ENCODE measurements at regions not wholly inside any gene's neighbourhood (a gene's known extent, or its start where the extent isn't known, plus 50 kb on each side); places are given as distances from the start of the nearest gene placed in this dataset.
"Not testable (repeated sequence)": the region's sequence is repeated elsewhere in the genome, so short reads cannot be mapped to it uniquely, and the experiment has no call there.

DNA sequence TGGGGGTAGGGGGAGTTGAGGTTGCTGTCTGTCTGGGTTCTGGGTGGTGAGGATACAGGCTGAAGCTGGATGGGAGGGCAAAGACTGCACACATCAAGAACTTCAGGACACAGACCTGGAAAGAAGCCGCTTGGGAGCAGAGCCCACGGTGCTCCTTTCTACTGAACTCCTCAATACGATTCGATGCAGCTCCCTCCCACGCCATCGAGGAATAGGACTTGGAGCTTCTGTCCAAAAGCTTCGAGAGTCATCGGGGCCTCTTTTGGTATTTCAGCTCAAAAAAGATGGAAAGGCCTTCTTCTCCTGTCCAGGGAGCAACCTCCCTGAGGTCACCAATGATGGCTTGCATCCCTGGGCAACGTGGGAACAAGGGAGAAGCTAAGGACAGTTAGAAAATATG is 407.1 kb upstream of the MGMT start:
- DNase-seq, result no peak

DNA sequence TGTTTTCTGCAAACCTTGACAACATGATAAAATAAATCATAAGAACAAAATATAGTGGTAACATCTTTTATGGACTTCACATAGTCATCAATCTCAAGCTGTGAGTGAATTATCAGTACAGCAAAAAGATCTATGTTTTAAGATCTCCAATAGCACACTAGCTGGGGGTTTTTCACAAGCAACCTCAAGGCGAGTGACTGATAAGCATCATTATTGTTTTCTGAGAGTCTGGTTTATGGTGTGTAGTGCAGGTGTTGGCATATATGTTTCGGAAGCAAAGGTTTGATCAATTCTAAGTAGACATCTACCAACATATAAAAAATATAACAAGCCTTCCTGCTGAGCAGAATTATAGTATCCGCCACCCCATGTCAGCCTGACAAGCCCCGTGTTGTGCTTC is 403.8 kb upstream of the MGMT start:
- no peak for DNase-seq

DNA sequence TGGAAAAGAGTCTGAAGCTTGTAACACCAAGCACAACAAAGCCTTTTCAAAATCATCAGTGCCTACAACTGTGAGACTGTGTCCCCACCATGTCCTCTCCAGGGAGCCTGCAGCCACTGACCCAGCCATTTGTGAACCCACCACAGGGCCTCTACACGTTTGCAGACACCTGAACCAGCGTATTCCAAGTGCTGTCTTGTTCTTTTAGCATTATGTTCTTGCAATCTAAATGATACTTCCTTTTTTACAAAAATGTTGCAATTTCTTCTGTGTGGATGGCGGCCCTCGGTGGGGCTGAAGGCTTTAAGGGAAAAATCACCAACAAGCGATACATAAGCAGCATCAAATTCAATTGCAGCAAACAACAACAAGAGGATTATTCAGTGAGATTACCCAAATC is 403.2 kb upstream of the MGMT start:
- no peak for DNase-seq

DNA sequence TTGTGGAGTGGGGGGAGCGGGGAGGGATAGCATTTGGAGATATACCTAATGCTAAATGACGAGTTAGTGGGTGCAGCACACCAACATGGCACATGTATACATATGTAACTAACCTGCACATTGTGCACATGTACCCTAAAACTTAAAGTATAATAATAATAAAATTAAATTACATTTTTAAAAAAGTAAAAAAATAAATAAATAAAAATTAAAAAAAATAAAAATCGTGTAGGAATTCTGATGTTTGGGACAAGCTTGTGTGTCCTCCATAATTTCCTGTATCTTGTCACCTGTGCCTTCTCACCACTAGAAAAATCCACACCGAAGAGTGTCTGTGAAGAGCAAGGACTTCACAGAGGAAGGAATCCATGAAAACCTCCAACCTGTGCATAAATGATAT is 400.5 kb upstream of the MGMT start:
- DNase-seq, result not testable (repeated sequence)

DNA sequence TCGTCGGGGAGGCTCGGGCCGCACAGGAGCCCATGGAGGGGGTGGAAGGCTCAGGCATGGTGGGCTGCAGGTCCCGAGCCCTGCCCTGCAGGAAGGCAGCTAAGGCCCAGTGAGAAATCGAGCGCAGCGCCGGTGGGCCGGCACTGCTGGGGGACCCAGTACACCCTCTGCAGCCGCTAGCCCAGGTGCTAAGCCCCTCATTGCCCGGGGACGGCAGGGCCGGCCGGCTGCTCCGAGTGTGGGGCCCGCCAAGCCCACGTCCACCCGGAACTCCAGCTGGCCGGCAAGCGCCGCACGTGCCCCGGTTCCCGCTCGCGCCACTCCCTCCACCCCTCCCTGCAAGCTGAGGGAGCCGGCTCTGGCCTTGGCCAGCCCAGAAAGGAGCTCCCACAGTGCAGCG is 395.6 kb upstream of the MGMT start:
- DNase-seq, result not testable (repeated sequence)

DNA sequence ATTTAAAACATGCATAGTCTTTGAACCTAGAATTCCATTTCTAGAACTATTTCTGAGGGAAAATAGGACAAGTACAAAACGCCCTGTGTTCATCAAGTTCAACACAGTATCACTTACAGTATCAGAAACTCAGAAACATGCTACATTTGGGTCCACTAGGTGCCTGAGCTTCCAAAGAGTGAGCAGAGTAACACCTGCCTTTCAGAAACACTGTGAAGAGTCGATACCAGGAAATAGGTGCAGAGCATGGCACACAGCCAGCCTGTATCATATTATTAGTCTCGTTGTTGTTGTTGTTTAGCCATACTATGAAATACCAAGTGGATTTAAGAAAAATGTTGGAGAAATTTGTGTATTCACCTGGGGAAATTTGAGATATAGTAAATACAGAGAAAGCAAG is 392.1 kb upstream of the MGMT start:
- DNase-seq, result no peak

DNA sequence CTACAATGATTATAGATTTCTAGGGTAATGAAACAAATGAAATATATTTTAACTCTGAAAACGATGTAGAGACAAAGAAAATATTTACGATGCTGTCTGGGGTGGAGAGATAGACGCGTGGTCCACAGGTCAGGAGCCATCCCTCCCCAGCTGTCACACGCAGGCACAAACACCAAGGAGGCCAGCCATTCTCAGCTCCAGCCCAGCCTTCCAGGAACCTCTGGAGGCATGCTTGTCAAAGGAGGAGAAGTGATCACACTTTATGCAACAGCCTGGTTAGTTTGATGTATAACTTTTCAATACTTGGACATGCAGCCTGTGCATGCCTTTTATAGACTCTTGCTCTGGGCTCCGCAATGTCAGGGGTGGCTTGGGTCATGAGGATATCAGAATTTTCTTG is 391.5 kb upstream of the MGMT start:
- no peak for DNase-seq

DNA sequence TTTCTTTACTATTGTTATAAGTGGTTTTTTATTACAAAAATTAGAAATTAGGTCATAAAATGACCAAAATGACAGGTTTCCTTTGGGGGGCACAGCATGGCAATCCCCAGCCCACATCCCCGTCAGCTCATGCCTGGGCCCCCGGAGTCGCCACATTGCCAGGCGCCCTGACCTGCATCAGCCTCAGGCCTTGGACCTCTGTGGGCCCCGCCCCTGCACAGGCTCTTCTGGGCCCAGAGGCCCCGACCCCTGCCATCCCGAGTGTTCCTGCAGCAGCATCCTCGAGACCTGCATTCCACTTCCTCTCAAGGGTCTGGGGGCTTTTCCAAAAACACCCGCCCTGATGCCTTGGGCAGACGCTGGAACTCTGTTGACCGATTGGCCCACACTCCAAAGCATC is 391.1 kb upstream of the MGMT start:
- DNase-seq, result no peak

DNA sequence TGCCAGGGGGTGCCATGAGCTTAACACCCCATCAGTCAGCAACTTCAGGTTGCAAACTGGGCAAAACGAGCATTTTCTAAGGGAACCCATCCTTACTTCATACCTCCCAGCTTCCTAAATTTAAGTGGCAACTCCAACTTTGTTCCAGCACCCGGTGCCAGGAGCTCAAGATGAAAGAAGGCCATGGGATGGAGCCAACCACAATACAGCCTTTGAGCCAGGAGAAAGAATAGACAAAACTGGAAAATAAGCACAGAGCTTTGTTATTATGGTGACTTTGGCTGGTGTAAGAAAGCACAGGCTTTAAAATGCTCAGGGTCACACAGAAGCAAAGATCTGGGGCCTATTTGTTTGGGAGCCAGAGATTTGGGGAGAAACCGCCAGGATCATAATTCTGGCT is 388.7 kb upstream of the MGMT start:
- no peak for DNase-seq

DNA sequence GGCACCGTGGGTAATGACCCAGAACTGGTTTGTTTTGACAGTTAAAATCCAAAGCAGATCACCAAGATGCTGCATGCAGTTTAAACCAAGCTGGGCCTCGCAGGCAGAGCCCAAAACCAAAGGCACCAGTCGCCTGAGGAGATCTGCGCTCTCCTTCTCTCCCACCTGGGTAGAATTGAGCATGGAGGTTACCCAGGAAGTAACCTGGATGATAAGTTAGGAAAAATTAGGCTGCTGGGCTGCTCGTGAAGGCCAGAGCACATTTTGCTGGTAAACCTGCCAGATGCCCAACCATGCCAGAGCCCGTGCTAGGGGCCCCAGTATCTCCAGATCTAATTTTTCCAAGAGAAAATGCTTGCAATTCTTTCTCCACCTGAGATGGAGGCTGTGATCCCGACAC is 388.3 kb upstream of the MGMT start:
- DNase-seq, result no peak

DNA sequence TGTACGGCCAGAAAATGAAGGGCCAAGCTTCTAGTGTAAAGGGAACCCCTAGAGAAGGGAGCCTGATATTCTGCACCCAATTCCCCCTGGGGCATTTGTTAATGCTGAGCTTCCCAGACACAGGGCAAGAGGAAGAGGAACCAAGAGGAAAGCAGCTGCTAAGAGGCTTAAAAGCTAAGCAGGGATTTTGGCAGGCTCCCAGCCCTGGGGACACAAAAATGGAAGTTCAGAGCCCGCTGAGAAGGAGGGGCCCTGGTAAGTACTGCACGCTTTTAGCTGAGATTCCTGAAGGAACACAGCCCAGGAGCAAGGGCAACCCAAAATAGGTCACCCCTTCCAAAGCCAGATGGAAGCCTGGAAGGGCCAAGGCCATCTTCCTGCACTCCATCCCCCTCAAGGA is 387.3 kb upstream of the MGMT start:
- DNase-seq, result no peak

DNA sequence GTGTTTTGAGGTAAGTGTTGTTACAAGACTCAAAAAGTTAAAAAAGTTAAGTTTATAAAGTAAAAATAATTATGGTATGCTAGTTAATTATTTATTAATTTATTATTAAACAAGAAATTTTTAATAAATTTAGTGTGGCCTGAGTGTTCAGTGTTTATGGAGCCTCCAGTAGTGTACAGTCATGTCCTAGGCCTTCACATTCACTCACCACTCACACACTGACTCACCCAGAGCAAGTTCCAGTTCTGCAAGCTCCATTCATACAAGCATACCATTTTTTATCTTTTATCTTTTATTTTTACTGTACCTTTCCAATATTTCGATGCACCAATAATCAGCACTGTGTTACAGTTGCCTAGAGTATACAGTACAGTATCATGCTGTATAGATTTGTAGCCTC is 381.2 kb upstream of the MGMT start:
- no peak for DNase-seq

DNA sequence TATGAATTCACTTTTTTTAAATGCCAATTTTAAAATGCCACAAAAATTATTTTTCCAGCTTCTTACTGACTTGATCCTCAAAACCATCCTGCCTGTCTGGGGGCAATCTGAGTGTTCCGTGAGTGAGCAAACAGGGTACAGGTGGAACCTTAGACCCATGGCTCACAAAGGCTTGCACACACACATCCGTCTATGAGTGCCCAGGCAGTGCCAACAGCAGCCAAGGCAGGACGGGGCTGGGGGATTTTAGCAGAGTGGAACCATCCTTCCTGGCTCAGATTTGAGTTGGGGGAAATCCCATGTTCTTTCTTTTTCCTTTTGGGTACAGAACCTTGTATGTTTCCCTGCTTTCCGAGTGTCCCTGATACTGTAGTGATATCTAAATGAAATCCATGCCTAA is 377.7 kb upstream of the MGMT start:
- no peak for DNase-seq

DNA sequence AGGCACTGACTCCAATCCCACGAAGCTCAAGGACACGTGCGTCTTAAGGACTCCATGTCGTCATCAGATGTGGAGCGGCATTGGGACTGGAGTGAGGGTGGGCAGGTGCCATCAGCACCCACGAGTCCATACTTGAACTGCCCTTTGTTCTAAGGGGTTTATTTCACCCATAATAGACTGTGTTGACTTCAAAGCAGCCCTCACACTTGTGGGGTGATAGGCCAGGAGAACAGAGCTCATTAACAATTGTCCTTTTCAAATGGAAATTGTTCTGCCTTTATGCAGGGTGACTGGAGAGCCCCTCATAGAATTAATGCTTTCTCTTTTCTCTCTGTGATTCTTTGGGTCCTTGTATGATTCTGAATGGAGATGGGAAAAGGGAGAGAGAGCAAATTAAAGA is 376.9 kb upstream of the MGMT start:
- DNase-seq, result no peak

DNA sequence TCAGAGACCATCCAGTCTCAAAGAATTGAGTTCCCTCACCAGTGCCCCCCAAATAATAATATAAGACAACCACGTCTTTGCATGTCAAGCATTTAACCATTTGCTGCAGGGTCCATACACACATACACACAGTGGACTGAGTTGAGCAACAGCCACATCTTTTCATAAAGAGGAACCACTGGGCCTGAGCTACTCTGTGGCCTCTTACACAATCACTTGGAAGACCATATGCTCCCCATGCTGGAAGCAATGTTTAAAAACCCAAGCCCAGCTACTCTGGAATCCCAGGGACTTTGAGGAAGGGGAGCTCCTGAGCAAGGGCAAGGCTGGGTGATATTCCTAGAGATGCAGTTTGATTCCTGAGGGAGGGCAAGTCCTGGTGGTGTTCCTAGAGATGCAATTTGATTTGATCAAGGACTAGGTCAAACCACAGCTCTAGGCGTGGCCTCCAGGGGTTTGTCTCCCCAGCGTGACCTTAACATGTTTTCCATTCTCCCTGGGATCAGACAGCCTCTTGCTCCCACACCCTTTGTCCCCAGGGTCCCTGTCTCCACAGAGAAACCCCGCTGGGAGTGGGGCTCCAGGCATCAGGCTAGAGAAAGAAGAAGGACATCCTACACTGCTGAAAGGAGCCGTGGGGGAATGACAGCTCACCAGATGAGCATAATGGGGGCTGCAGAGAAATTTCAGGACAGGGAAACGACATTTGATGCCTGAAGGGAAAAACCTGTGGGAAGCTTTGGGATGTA is 376.2 kb upstream of the MGMT start:
- no peak for DNase-seq

DNA sequence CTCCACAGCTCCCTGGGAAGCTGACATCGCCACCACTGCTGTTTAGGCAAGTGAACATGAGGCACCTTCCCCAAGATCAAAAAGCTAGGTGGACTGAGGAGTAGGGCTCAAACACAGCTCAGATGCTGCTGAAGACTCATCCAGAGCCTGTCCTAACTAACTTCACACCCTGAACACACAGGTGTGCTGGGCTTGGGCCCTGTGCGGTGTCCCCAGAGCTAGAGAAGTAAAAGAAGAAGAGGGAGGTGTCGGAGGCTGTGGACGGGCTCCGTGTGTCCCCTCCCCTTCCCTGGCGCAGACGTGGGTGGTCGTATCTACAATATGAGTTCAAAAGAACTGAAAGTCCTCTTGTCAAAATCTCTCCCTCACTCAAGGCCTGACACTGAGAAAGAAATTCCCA is 373.4 kb upstream of the MGMT start:
- DNase-seq, result no peak

DNA sequence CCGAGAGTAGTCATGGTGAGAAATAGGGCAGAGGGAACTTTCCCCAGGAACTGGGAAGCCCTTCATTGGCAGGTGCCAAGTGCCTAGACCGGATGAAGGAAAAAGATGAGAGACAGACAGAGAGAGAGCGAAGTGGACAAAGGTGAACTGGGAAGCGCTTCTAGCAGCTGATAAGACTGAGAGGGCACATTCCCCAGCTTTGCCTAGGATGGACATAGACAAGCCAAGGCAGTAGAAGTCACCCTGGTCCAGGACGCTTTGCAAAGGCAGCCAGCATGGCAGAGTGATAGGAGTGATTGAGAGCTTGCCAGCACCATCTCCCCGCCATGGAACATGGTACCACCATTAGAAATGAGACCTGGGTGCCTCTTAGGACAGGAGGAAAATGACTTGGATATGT is 372.8 kb upstream of the MGMT start:
- DNase-seq, result no peak

DNA sequence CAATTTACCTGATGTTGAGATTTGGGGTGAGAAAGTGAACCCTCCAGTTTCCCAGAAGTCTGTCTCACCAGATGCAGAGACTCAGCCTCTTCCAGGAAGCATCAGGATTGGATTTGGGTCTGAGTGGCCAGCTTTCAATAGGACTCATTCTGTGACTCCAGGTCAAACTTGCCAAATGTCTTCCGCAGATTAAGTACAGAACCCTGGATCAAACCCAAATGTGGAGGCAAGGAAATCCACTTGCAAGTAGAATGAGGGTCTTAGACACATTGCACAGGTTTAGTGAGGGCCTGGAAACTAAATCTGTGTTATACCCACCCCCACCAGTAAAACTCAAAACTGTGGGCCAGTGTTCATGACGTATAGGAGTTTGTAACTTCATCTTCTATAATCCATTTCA is 372.2 kb upstream of the MGMT start:
- DNase-seq, result no peak

DNA sequence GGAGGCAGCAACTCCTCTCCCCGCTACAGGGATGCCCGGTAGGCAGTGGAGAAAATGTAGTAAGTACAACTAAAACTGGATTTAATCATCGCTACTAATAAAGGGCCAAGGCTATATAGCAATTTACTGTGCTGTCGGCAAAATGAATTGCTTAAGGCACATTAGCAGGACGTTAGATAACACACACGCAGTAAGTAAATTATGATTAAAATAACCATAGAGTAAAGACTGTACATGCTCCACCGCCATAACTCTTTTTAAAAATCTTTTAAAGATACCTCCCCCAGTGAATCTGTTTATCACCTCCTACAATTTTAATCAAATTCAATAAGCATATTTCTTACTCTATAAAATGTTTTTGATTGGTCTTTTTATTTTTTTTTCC is 371.4 kb upstream of the MGMT start:
- no peak for DNase-seq

DNA sequence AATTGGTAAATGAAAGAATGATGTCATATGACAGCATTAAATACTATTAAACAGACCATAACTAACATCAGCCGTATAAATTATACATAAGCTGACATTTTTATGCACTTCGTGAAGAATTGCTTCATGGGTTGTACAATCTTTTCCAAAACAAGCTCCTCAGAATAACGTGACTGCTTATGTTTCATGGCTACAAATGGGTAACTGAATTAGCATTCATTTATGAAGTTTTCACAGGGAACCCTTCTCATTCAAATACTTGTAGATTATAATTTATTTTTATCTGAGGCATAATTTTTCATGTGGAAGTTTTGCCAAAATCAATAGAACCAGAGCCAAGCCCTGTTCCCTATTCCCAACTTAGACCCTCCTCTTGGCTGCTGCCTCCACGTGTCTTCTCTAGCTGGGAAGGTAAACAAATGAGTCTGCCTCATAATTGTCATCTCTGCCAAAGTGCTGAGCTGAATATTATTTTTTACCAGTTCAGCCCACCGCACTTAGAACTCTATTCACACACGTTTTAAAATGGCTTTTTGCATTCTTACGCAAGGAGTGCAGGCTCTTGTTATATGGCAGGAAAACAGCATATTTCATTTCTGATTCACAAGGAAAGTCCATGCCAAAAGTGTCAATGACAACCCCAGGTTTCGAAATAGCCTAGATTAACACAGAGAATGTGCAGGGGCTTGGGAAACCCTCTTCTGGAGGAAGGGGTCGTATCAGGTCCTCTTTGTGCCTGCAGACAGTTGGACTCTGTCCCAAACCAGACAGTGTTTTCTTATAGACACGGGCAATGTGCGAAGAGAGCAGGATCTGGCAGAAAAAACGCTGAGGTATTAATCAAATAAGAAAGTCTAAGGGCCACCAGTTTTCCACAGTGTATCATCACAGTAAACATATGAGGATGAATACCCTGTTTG is 370.7 kb upstream of the MGMT start:
- DNase-seq, result no peak

DNA sequence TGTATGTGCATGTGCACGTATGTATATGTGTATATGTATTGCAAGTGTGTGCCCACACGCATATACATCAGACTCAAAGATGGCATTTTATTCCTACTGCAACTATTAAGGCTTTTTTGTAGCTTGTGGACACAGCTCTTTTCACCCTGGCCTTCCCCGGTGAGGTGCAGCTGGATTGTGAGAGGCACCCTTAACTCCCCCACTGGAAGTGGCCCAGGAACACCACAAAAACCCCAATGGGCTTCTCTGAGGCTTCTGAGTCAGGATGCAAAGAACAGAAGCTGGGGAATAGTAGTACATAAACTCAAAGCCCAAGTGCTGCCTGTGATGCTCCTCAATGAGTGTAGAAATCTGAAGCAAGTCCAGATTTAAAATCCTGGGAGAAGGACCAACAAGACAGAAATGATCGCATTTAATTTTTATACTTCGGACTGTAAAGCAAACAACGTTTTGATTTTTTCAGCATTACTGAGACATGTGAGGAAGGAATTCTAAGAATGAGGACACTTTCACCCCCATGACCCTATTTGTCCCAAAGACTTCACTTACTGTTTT is 369.2 kb upstream of the MGMT start:
- no peak for DNase-seq

DNA sequence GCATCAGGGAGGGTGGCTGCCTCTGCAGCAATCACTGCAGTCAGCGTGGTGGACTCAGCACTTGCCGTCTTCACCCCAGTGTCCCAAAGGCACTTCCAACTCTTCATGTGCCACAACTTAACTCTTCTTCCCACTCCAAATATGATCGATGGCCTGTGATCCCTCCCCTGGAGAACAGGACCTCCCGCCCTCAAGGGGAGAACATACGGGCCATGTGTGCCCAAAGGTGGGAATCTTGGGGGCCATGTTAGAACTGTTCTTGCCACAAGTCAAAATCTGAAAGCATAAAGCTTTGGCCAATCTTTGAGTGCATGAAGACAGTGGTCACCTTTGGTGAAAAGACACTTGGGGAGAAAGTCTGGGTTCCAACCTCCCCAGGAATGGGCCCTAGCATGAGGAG is 368.5 kb upstream of the MGMT start:
- no peak for DNase-seq

DNA sequence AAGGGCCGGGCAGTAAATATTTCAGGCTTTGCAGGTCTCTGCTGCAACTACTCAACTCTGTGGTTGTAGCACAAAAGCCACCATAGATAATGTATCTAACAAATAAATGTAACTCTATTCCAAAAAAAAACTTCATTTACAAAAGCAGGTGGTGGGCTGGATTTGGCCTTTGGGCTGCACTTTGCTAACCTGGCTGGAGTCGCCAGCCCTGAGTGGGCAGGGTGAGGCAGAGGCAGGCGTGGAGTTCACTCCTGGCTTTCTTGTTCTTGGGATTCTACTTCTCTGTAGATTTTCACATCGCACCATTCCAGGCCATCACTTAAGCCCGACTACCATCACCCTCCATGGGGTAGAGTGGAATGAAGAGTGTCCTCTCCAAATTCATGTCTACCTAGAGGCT is 367.6 kb upstream of the MGMT start:
- no peak for DNase-seq

DNA sequence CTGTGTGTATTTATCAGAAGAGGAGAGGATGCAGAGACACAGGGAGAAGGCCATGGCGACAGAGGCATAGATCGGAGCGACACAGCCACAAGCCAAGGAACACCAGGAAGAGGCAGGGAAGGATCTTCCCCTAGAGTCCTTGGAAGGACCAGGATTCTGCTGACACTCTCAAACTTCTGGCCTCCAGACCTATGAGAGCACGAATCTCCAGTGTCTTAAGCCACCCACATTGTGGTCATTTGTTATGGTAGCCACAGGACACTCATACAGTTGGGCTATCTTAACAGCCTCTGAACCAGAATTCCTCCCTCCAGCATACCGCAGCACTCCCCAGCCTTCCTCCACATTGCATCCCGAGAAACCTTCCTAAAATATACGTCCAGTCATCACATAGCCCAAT is 367.0 kb upstream of the MGMT start:
- DNase-seq, result no peak
